GM12864 (cell line): ENCODE measurements at regions not wholly inside any gene's neighbourhood (a gene's known extent, or its start where the extent isn't known, plus 50 kb on each side); places are given as distances from the start of the nearest gene placed in this dataset.

Experiments used
- DNase-seq: peaks from one replicate; pipeline ENCODE4 v3.0.0-alpha.2; 2011; ENCODE audit warnings: low read depth
- H3K4me3 ChIP-seq: 2 replicates; pipeline ENCODE4 v1.5.1; 2011; ENCODE audit warnings: mild to moderate bottlenecking, low read depth, low read length, control low read depth
- TF ChIP-seq, protein P1 (sequence below): IDR thresholded peaks from 2 replicates; pipeline ENCODE4 v1.5.1; 2011; ENCODE audit warnings: low read depth, mild to moderate bottlenecking, moderate library complexity, low read length, control low read depth, inconsistent platforms; ENCODE audit errors: missing control alignments

DNA sequence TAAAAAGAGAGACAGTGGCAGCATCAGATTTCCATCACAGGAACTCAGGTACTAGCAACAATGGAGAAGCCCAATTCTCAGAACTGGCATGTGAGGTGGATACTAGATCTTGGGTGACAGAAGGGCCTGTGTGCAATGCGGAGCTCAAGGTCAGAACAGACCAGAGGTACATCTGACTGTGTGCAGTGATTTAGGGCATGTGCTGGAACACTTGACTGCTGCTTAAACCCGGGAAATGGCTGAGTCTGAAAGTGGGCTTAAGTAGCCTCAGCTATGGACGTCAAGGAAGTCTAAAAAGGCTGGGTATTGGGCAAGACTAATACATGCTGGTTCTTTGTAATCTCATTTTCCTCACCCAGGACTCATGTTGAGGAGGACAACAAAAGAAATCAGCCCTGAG is 182.2 kb downstream of the LACC1 start:
- TF ChIP-seq, protein P1, sequence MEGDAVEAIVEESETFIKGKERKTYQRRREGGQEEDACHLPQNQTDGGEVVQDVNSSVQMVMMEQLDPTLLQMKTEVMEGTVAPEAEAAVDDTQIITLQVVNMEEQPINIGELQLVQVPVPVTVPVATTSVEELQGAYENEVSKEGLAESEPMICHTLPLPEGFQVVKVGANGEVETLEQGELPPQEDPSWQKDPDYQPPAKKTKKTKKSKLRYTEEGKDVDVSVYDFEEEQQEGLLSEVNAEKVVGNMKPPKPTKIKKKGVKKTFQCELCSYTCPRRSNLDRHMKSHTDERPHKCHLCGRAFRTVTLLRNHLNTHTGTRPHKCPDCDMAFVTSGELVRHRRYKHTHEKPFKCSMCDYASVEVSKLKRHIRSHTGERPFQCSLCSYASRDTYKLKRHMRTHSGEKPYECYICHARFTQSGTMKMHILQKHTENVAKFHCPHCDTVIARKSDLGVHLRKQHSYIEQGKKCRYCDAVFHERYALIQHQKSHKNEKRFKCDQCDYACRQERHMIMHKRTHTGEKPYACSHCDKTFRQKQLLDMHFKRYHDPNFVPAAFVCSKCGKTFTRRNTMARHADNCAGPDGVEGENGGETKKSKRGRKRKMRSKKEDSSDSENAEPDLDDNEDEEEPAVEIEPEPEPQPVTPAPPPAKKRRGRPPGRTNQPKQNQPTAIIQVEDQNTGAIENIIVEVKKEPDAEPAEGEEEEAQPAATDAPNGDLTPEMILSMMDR = no peak
- no peak for DNase-seq
- no peak overlapping the region for H3K4me3 ChIP-seq

DNA sequence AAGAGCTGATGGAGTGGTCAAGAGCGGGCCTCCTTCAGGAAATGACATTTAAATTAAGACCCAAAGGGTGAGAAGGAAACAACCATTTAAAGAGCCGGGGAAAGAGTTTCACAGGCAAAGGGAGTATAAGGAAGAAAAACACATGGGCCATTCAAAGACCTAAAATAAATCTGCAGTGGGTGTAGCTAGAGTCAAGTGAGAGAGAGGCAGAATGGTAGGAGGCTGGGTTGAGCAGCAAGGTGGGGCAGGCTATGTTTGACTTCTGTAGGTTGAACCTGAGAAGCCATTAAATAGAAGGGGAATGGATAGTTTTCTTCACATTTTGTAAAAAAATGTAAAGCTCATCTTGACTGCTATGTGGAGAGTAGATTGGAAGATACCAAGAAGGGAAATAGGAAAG is 183.8 kb downstream of the LACC1 start:
- TF ChIP-seq, protein P1 = no peak
- no peak overlapping the region for H3K4me3 ChIP-seq
- DNase-seq = no peak

DNA sequence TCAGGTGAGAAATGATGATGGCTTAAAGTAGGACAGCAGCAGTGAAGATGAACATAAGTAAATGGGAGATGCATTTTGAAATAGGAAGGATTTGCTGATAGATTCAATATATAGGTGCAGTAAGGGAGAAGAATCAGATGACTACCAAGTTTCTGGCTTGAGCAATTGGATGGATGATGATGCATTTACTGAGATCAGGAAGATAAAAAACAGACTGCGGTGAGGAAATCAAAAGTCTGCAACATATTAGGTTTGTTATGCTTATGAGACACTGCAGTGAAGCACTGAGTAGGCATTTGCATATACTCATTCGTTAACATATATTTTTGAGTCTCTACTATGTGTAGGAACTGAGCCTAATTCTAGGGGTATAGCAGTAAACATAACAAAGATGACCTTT is 184.2 kb downstream of the LACC1 start:
- TF ChIP-seq, protein P1 = no peak
- no peak overlapping the region for H3K4me3 ChIP-seq
- no peak for DNase-seq

DNA sequence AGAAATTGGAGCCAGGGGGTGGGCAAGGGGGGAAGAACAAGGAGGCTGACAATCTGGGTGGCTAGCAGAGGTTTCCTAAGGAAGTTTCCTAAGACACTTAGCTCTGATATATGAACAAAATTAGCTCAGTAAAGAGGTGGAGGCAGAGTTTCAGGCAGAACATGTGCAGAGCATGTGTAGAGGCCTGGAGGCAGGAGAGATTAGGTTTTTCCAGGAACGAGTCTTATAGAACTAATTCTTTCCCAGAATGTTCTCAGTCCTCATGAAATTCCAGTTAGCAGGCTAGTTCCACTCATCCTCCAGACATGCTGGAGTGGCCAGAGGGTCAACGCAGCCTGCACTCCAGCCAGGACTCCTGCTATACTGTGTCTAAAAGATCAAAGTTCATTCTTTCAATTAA is 184.7 kb downstream of the LACC1 start:
- DNase-seq = no peak
- H3K4me3 ChIP-seq = no peak overlapping the region
- TF ChIP-seq, protein P1 = no peak

DNA sequence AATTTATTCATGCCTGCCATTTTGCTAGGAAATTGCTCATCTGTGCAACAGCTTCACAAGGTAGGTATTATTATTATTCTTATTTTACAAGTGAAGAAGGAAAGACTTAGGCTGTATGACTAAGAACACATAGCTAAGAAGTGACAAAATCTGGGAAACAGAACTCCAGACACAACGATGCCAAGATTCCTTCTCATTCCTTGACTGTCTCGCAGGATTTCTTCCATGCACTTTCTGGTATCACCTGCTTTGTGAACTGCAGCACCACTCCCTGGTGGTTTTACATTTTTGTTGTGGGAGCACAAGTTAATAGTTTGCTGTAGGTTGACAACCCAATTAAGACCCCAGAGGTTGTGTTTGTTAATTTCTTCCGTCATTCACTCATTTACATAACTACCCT is 188.5 kb downstream of the LACC1 start:
- DNase-seq = no peak
- no peak overlapping the region for H3K4me3 ChIP-seq
- TF ChIP-seq, protein P1 = no peak

DNA sequence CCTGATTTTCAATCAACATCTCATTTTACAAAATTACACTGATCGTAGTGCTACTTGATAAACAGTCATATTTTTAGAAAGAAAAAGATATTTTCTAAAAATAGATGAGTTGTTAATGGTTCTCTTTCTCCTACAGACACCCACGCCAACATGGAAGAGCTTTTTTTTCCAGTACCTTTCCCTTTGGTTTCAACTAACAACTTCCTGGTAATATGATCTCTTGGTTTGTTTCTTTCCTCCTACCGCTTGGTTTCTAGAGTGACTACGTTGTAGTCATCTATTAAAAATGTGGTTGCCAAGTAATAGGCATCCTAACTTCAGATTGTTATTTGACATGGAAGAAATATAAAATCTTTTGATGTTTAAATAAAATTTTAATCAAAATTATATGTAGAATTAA is 189.0 kb downstream of the LACC1 start:
- TF ChIP-seq, protein P1 = no peak
- H3K4me3 ChIP-seq = no peak overlapping the region
- no peak for DNase-seq

DNA sequence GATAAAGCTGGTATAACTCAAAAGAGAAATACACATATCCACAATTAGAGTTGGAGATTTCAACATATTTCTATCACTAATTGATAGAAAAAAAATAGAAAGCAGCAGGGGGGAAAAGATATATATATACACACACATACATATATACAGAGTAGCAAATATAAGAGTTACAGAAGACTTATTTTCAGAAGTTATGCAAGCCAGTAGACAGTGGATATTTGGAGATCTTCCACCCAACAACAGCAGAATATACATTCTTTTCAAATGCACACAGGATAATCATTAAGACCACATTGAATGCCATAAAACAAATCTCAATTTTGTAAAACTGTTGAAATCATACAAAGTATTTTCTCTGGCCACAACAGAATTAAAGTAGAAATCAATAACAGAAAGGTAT is 192.8 kb downstream of the LACC1 start:
- TF ChIP-seq, protein P1 = no peak
- no peak for DNase-seq
- no peak overlapping the region for H3K4me3 ChIP-seq
